Liver (tissue), 7 donors: ENCODE measurements at regions not wholly inside any gene's neighbourhood (a gene's known extent, or its start where the extent isn't known, plus 50 kb on each side); places are given as distances from the start of the nearest gene placed in this dataset.

Experiments used
- DNase-seq: peaks from one replicate; pipeline ENCODE4 v3.0.0-alpha.2; 2017; ENCODE audit warnings: low spot score
- H3K27ac ChIP-seq, 2 donors: one replicate each; pipeline ENCODE4 v1.7.0; 2013; ENCODE audit warnings: inconsistent platforms in 2 of 2, low read length in 2 of 2, control low read depth in 1 of 2, low read depth in 1 of 2, mild to moderate bottlenecking in 1 of 2
- H3K27me3 ChIP-seq, 4 donors: one replicate each; pipeline versions ENCODE4 v1.6.1 to v1.7.0; 2013; ENCODE audit warnings: low read length in 3 of 4, inconsistent platforms in 1 of 4, mild to moderate bottlenecking in 1 of 4, moderate library complexity in 1 of 4; ENCODE audit not compliant: control insufficient read depth in 4 of 4, insufficient read depth in 4 of 4
- H3K36me3 ChIP-seq, 4 donors: one replicate each; pipeline versions ENCODE4 v1.6.1 to v1.7.0; 2013; ENCODE audit warnings: low read length in 3 of 4, mild to moderate bottlenecking in 3 of 4, low read depth in 1 of 4, moderate library complexity in 1 of 4; ENCODE audit not compliant: control insufficient read depth in 4 of 4, insufficient read depth in 3 of 4
- H3K4me1 ChIP-seq, 4 donors: one replicate each; pipeline versions ENCODE4 v1.6.1 to v1.7.0; 2013; ENCODE audit warnings: low read length in 3 of 4, mild to moderate bottlenecking in 3 of 4, moderate library complexity in 1 of 4; ENCODE audit not compliant: control insufficient read depth in 4 of 4, insufficient read depth in 4 of 4
- H3K4me3 ChIP-seq, 3 donors: one replicate each; pipeline versions ENCODE4 v1.6.1 to v1.7.0; 2013; ENCODE audit warnings: low read length in 3 of 3, control low read depth in 1 of 3, low read depth in 1 of 3, mild to moderate bottlenecking in 1 of 3
- H3K9ac ChIP-seq, 2 donors: one replicate each; pipeline ENCODE4 v1.7.0; 2013; ENCODE audit warnings: low read length in 2 of 2, mild to moderate bottlenecking in 2 of 2, moderate library complexity in 2 of 2, control low read depth in 1 of 2, low read depth in 1 of 2
- H3K9me3 ChIP-seq, 4 donors: one replicate each; pipeline versions ENCODE4 v1.6.1 to v1.7.0; 2013; ENCODE audit warnings: low read length in 3 of 4; ENCODE audit not compliant: control insufficient read depth in 4 of 4
- EGR1 ChIP-seq, 2 donors: IDR thresholded peaks; 2 replicates each; pipeline ENCODE4 v1.6.1; 2016 to 2018; ENCODE audit warnings: antibody characterized with exemption in 2 of 2, low read depth in 2 of 2
- FOXA1 ChIP-seq: IDR thresholded peaks from 2 replicates; pipeline ENCODE4 v1.6.1; 2016; ENCODE audit warnings: antibody characterized with exemption
- FOXA2 ChIP-seq: IDR thresholded peaks from 2 replicates; pipeline ENCODE4 v1.6.1; 2016; ENCODE audit warnings: antibody characterized with exemption
- GABPA ChIP-seq, 2 donors: IDR thresholded peaks in 1 of 2; conservative IDR thresholded peaks in 1 of 2; 2 replicates each; pipeline ENCODE4 v1.6.1; 2016; ENCODE audit warnings: antibody characterized with exemption in 2 of 2, mild to moderate bottlenecking in 1 of 2, moderate library complexity in 1 of 2
- HNF4A ChIP-seq, 2 donors: conservative IDR thresholded peaks; 2 replicates each; pipeline ENCODE4 v1.6.1; 2016; ENCODE audit warnings: antibody characterized with exemption in 2 of 2, mild to moderate bottlenecking in 2 of 2
- JUND ChIP-seq, 2 donors: IDR thresholded peaks; 2 replicates each; pipeline ENCODE4 v1.6.1; 2016; ENCODE audit warnings: antibody characterized with exemption in 2 of 2
- RAD21 ChIP-seq, 2 donors: IDR thresholded peaks; 2 replicates each; pipeline ENCODE4 v1.6.1; 2016; ENCODE audit warnings: antibody characterized with exemption in 2 of 2, mild to moderate bottlenecking in 2 of 2
- RXRA ChIP-seq, 2 donors: IDR thresholded peaks; 2 replicates each; pipeline ENCODE4 v1.6.1; 2017 to 2018; ENCODE audit warnings: antibody characterized with exemption in 2 of 2, mild to moderate bottlenecking in 1 of 2
- YY1 ChIP-seq: IDR thresholded peaks from 2 replicates; pipeline ENCODE4 v1.6.1; 2016; ENCODE audit warnings: antibody characterized with exemption, mild to moderate bottlenecking
- WGBS: extraction: QIAGEN DNeasy Blood & Tissue Kit; methylation state at CpG from one replicate; pipeline ENCODE4 v1.1.7; 2013; 5-methylcytosine and 5-hydroxymethylcytosine counted together
- TF ChIP-seq, protein P1 (sequence below): IDR thresholded peaks from 2 replicates; pipeline ENCODE4 v1.6.1; 2016; ENCODE audit warnings: antibody characterized with exemption
- TF ChIP-seq, protein P2 (sequence below): IDR thresholded peaks from 2 replicates; pipeline ENCODE4 v1.6.1; 2016; ENCODE audit warnings: antibody characterized with exemption
- TF ChIP-seq, protein P3 (sequence below): IDR thresholded peaks from 2 replicates; pipeline ENCODE4 v1.6.1; 2016; ENCODE audit warnings: antibody characterized with exemption
- donor health status: healthy.
- donor health status: healthy.
- donor health status: healthy.
- donor health status: healthy.

DNA sequence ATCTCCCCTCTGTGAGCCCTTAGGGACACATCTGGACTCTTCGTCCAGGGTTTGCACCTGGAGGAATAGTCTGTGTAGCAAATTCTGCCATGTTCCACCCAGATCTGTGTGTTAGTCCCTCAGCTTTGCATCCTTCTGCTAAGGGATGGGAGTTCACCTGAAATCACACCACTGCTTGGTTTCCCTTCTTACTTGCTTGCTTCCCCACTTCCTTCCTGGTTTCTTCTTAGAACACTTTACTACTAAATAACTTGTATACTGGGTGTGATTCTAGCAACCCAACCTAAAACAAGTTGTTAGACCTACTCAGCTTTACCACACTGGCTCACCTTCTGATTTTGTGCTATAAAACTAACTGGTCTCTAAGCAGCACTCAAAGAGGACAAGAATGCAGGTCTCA lies 202.6 kb upstream of the MAP3K1 start:
- no peak overlapping the region for H3K27ac ChIP-seq
- H3K27me3 ChIP-seq: no peaks in the 10 kb centered on the region
- WGBS: 84% methylated on average over 1 of the region's 1 CpG
- no peak for DNase-seq
- H3K9ac ChIP-seq: no peak overlapping the region
- no peaks in the 10 kb centered on the region for H3K4me1 ChIP-seq
- H3K9me3 ChIP-seq: peaks cover 0 to 5% (median 4%) of the 10 kb centered on the region in 4 donors
- H3K4me3 ChIP-seq: no peak overlapping the region
- H3K36me3 ChIP-seq: no peaks in the 10 kb centered on the region
- TF ChIP-seq GABPA (IDR thresholded peaks at IDR 0.05 in 1 of 2, conservative IDR thresholded peaks at IDR 0.05 in 1 of 2): no peak
- TF ChIP-seq, protein P1, sequence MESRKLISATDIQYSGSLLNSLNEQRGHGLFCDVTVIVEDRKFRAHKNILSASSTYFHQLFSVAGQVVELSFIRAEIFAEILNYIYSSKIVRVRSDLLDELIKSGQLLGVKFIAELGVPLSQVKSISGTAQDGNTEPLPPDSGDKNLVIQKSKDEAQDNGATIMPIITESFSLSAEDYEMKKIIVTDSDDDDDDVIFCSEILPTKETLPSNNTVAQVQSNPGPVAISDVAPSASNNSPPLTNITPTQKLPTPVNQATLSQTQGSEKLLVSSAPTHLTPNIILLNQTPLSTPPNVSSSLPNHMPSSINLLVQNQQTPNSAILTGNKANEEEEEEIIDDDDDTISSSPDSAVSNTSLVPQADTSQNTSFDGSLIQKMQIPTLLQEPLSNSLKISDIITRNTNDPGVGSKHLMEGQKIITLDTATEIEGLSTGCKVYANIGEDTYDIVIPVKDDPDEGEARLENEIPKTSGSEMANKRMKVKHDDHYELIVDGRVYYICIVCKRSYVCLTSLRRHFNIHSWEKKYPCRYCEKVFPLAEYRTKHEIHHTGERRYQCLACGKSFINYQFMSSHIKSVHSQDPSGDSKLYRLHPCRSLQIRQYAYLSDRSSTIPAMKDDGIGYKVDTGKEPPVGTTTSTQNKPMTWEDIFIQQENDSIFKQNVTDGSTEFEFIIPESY: no peak
- no peak for TF ChIP-seq YY1
- no peak for TF ChIP-seq RAD21 (IDR thresholded peaks at IDR 0.05)
- TF ChIP-seq, protein P2, sequence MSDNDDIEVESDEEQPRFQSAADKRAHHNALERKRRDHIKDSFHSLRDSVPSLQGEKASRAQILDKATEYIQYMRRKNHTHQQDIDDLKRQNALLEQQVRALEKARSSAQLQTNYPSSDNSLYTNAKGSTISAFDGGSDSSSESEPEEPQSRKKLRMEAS: no peak
- no peak for TF ChIP-seq FOXA2
- no peak for TF ChIP-seq FOXA1

DNA sequence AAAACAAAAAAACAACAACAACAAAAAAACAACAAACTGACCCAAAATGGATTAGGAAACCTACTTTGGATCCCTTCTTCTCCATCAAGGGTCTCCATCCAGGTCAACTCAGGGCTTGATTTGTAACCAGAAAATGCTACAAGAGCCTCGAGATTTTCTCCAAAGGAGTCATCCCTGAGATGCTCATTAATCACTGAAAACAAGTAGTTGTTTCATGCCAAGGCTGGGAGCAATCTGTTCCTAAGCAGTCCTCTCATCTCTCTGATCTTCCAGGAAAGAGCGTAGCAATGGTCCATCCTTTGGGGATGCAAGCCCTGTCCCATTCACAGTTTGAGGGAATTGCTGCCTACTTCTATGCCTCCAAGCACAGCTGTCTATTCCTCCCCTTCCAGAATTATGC lies 203.0 kb upstream of the MAP3K1 start:
- no peaks in the 10 kb centered on the region for H3K36me3 ChIP-seq
- H3K4me1 ChIP-seq: no peaks in the 10 kb centered on the region
- H3K27ac ChIP-seq: no peak overlapping the region
- no peaks in the 10 kb centered on the region for H3K27me3 ChIP-seq
- H3K4me3 ChIP-seq: no peak overlapping the region
- peaks cover 0 to 1% (median under 1%) of the 10 kb centered on the region in 4 donors for H3K9me3 ChIP-seq
- WGBS: 87% methylated on average over 2 of the region's 2 CpGs
- H3K9ac ChIP-seq: no peak overlapping the region
- no peak for DNase-seq
- TF ChIP-seq GABPA (IDR thresholded peaks at IDR 0.05 in 1 of 2, conservative IDR thresholded peaks at IDR 0.05 in 1 of 2) (no peak), JUND (IDR thresholded peaks at IDR 0.05) (no peak), RXRA (IDR thresholded peaks at IDR 0.05) (no peak)
- TF ChIP-seq, protein P3, sequence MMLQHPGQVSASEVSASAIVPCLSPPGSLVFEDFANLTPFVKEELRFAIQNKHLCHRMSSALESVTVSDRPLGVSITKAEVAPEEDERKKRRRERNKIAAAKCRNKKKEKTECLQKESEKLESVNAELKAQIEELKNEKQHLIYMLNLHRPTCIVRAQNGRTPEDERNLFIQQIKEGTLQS: no peak

DNA sequence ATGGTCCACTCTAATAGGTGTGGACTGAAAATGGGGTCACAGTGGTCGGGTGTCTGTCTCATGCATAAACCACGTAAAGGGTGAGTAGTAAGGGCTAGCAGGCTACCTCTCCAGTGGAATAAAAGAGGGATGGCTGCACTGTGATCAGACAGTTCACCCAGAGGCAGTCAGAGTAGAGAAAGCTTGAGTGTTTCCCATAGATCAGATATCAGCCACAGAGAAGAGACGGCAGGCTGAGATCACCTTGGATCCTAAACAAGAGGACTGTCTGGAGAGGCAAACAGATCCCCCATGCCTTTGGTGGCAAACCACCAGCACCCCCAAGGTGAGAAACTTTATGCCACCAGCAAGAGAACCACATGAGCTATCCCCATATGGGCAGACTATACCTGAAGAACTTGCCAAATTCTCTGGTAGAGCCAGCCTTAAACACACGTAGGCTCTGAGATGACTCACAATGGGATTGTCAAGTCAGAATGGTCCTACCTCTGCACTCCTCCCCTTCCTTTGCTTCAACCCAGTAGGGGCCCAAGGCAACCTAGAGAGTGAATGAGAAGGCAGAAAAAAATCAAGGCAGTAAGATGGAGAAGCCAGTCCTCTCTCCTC lies 205.2 kb upstream of the MAP3K1 start:
- H3K9me3 ChIP-seq: no peaks in the 10 kb centered on the region
- H3K4me3 ChIP-seq: no peak overlapping the region
- no peaks in the 10 kb centered on the region for H3K36me3 ChIP-seq
- no peaks in the 10 kb centered on the region for H3K4me1 ChIP-seq
- TF ChIP-seq JUND (IDR thresholded peaks at IDR 0.05): no peak
- no peak for TF ChIP-seq GABPA (IDR thresholded peaks at IDR 0.05 in 1 of 2, conservative IDR thresholded peaks at IDR 0.05 in 1 of 2)
- no peak for TF ChIP-seq HNF4A (conservative IDR thresholded peaks at IDR 0.05)
- TF ChIP-seq, protein P2: no peak
- TF ChIP-seq EGR1 (IDR thresholded peaks at IDR 0.05; ENCODE audit: low read depth in 2 of 2): no peak
- TF ChIP-seq, protein P3: no peak
- 79% methylated on average over 4 of the region's 4 CpGs for WGBS
- H3K27ac ChIP-seq: no peak overlapping the region
- no peak overlapping the region for H3K9ac ChIP-seq
- no peaks in the 10 kb centered on the region for H3K27me3 ChIP-seq
- no peak for DNase-seq
